ENCODE measurements at regions not wholly inside any gene's neighbourhood (a gene's known extent, or its start where the extent isn't known, plus 50 kb on each side); places are given as distances from the start of the nearest gene placed in this dataset.

DNA sequence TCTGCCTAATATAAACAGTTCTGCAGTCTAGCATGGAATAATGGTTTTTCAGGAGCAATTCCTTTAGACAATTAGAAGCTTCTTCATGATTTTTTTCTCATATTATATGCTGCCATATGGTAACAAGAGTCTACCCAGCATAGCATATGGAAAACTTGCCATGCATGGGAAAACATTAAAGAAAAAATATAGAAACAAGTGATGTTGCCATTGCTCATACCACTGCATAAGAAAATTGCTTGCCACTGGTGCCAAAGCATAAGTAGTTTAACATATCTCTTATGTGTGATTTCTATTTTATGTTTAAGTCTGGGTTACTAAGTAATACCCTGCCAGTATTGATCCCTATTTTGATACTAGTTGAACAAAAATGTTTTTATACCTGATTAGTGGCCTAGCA is 171.2 kb downstream of the CCDC59 start:
- no peak for DNase-seq
- H3K27me3 Mint-ChIP-seq = no peaks in the 10 kb centered on the region
- H3K9me3 Mint-ChIP-seq = peaks cover 1% of the 10 kb centered on the region
- no peak overlapping the region for H3K4me3 Mint-ChIP-seq
- H3K4me1 Mint-ChIP-seq = no peaks in the 10 kb centered on the region
- CTCF ChIA-PET = no interaction called here
- no peaks in the 10 kb centered on the region for H3K36me3 Mint-ChIP-seq
- H3K27ac Mint-ChIP-seq = no peak overlapping the region

- H3K9me3 Mint-ChIP-seq = peaks cover 1% of the 10 kb centered on the region
- no peak for DNase-seq
- no peaks in the 10 kb centered on the region for H3K4me1 Mint-ChIP-seq
- H3K27me3 Mint-ChIP-seq = no peaks in the 10 kb centered on the region
- no peaks in the 10 kb centered on the region for H3K36me3 Mint-ChIP-seq
- H3K27ac Mint-ChIP-seq = no peak overlapping the region
- H3K4me3 Mint-ChIP-seq = no peak overlapping the region
- CTCF ChIA-PET = no interaction called here
Observed at GRCh38 chr12:82186282-82186681, 171.9 kb downstream of the CCDC59 start.

- no peaks in the 10 kb centered on the region for H3K36me3 Mint-ChIP-seq
- no peak for DNase-seq
- H3K4me1 Mint-ChIP-seq = no peaks in the 10 kb centered on the region
- H3K4me3 Mint-ChIP-seq = no peak overlapping the region
- CTCF ChIA-PET = no interaction called here
- no peak overlapping the region for H3K27ac Mint-ChIP-seq
- peaks cover 1% of the 10 kb centered on the region for H3K9me3 Mint-ChIP-seq
- no peaks in the 10 kb centered on the region for H3K27me3 Mint-ChIP-seq
Observed at GRCh38 chr12:82184844-82185243, 173.3 kb downstream of the CCDC59 start.

DNA sequence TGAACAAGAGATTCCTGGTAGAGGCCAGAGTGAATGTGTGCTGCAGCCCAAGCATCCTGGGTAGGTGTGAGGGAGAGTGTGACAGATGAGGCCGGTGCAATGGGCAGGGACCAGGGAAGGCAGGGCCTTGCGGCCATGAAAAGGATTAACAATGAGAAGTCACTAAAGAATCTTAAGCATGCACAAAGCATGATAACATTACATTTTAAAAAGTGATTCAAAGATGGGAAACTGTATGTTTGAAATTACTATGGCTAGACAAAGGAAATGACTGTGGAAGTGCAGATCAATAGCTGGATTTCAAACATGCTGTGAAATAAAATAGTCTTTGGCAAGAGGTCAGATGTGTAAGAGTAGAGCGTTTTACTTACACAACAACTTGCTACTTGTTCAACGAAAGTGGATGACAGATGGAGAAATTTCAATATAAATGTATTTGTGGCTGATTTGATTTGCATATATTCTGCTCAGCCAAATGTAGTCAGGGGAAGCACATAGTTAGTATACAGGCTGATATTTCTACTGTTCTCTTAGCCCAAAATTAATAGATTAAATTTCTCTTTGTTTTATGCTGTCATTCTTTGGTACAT is 175.5 kb downstream of the CCDC59 start:
- no peaks in the 10 kb centered on the region for H3K4me1 Mint-ChIP-seq
- no peak for DNase-seq

DNA sequence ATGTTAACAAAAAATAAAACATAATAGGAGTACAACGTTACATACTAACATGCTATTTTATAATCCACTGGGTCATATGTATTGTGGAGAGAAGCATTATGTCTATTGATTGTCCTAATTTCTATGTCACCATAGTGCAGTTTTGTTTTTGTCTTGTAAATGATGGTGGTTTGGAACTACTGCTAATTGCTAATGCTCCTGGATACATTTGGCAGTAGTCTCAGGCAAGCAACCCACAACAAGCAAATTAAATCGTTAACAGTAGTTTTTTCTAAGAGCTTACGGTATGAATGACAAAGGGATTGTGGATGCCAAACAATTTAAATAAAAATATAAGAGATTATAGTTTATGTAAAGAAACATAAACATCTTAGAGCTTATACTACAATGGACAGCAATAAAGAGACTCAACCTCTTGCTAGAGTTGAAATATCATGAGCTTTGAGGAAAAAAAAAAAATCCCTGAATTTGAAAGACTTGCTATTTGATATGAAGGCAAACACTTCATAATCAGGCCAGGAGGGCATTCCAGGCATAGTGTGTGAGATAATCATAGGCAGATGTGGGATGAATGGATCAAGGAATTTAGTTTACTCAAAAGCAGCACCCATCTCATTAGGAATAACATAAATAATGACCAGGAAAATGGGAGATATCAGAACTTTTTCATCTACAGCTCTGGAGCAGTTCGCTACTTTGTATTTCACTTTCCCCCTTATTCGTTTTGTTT is 181.3 kb downstream of the CCDC59 start:
- Mint-ChIP-seq H3K9me3 (no peaks in the 10 kb centered on the region), H3K4me1 (no peaks in the 10 kb centered on the region), H3K27ac (no peak overlapping the region), H3K36me3 (no peaks in the 10 kb centered on the region), H3K27me3 (no peaks in the 10 kb centered on the region), H3K4me3 (no peak overlapping the region)
- CTCF ChIA-PET = no interaction called here
- DNase-seq = no peak

More for the DNA sequence above, 175.5 kb downstream of the CCDC59 start:
- Mint-ChIP-seq H3K27ac (no peak overlapping the region), H3K9me3 (no peaks in the 10 kb centered on the region), H3K36me3 (no peaks in the 10 kb centered on the region), H3K27me3 (no peaks in the 10 kb centered on the region), H3K4me3 (no peak overlapping the region)
- CTCF ChIA-PET = no interaction called here

DNA sequence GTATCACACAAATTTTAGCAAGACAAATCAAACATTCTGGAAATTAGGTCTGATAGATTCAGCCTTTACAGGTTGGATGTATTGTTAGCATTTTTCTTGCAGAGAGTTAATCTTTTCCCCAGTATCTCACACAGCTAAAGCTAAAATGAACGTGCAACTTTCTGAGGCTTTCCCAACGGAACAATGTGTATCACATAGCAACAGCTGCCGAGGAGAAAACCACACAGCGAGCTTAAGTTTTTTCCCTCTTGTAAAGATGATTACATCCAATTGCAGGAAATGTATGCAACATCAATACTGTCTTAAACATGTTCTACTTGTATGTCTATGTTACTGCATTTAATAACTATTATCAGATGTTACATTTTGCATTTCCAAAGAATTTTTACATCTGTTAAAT is 182.2 kb downstream of the CCDC59 start:
- Mint-ChIP-seq H3K27me3 (no peaks in the 10 kb centered on the region), H3K4me1 (no peaks in the 10 kb centered on the region), H3K36me3 (no peaks in the 10 kb centered on the region), H3K4me3 (no peak overlapping the region), H3K9me3 (no peaks in the 10 kb centered on the region), H3K27ac (no peak overlapping the region)
- CTCF ChIA-PET = interaction anchor here (0.7 kb wide), 1 partner anchor 1440 kb away, joined by 3 read pairs; no protein-coding TSS in a partner anchor
- no peak for DNase-seq

GRCh38 chr12:82174936-82175335 is 183.3 kb downstream of the CCDC59 start:
- no peak overlapping the region for H3K4me3 Mint-ChIP-seq
- no peak overlapping the region for H3K27ac Mint-ChIP-seq
- H3K9me3 Mint-ChIP-seq = no peaks in the 10 kb centered on the region
- H3K36me3 Mint-ChIP-seq = no peaks in the 10 kb centered on the region
- DNase-seq = no peak
- H3K4me1 Mint-ChIP-seq = no peaks in the 10 kb centered on the region
- H3K27me3 Mint-ChIP-seq = no peaks in the 10 kb centered on the region
- CTCF ChIA-PET = no interaction called here

DNA sequence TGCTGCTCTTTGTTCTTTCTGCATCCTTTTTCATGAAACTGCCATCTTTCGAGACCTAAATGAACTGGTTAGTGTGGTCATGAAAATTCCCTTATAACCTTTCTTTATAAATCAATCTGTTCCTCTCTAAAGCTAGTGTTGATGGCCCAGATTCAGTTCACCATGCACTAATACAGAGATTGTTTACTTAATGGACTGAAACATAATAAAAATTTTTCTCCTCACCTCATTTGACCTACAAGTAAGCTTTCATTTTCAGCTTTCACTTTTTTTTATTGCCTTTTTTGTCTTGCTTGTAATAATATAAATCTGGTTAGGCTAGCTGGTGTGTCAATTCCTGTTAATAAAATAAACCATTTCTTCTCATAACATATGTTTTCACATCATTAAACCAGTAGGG is 183.8 kb downstream of the CCDC59 start:
- CTCF ChIA-PET = no interaction called here

GRCh38 chr12:82149045-82149444 is 209.1 kb downstream of the CCDC59 start:
- no peak for DNase-seq
- Mint-ChIP-seq H3K27ac (no peak overlapping the region), H3K4me3 (no peak overlapping the region), H3K4me1 (no peaks in the 10 kb centered on the region), H3K36me3 (no peaks in the 10 kb centered on the region), H3K27me3 (no peaks in the 10 kb centered on the region), H3K9me3 (no peaks in the 10 kb centered on the region)
- CTCF ChIA-PET = no interaction called here

More for the DNA sequence above, 183.8 kb downstream of the CCDC59 start:
- Mint-ChIP-seq H3K27me3 (no peaks in the 10 kb centered on the region), H3K27ac (no peak overlapping the region), H3K4me1 (no peaks in the 10 kb centered on the region), H3K9me3 (no peaks in the 10 kb centered on the region), H3K36me3 (no peaks in the 10 kb centered on the region), H3K4me3 (no peak overlapping the region)
- DNase-seq = no peak

GRCh38 chr12:82146740-82147139 is 211.4 kb downstream of the CCDC59 start:
- Mint-ChIP-seq H3K9me3 (no peaks in the 10 kb centered on the region), H3K27me3 (no peaks in the 10 kb centered on the region)
- DNase-seq = no peak

GRCh38 chr12:82144505-82144904 is 213.7 kb downstream of the CCDC59 start:
- Mint-ChIP-seq H3K4me1 (no peaks in the 10 kb centered on the region), H3K9me3 (no peaks in the 10 kb centered on the region), H3K27ac (no peak overlapping the region), H3K4me3 (no peak overlapping the region), H3K27me3 (no peaks in the 10 kb centered on the region), H3K36me3 (no peaks in the 10 kb centered on the region)
- no peak for DNase-seq
- CTCF ChIA-PET = no interaction called here

More at GRCh38 chr12:82146740-82147139, 211.4 kb downstream of the CCDC59 start:
- H3K27ac Mint-ChIP-seq = no peak overlapping the region
- no peak overlapping the region for H3K4me3 Mint-ChIP-seq
- no peaks in the 10 kb centered on the region for H3K36me3 Mint-ChIP-seq
- CTCF ChIA-PET = no interaction called here
- no peaks in the 10 kb centered on the region for H3K4me1 Mint-ChIP-seq

DNA sequence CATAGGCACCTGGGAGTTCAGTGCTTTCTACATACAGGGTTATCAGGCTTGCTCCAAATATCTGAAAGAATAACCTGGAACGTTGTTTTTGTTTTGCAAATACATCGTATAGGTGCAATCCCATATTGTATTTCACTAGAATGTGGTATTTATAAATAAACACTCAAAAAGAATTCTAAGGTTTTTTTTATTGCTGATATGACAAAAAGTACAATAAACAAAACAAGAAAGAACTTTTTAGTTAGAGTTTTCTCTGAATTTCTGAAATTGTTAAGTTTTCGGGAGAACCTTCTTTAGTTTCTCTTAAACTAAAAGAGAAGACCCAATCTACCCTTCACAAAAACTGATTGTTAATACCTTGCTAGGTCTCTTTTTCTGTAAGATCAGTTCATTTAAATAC is 225.8 kb downstream of the CCDC59 start:
- no peaks in the 10 kb centered on the region for H3K4me1 Mint-ChIP-seq
- no peak for DNase-seq
- CTCF ChIA-PET = no interaction called here
- no peak overlapping the region for H3K27ac Mint-ChIP-seq
- H3K36me3 Mint-ChIP-seq = no peaks in the 10 kb centered on the region
- H3K9me3 Mint-ChIP-seq = no peaks in the 10 kb centered on the region
- no peaks in the 10 kb centered on the region for H3K27me3 Mint-ChIP-seq
- H3K4me3 Mint-ChIP-seq = no peak overlapping the region

DNA sequence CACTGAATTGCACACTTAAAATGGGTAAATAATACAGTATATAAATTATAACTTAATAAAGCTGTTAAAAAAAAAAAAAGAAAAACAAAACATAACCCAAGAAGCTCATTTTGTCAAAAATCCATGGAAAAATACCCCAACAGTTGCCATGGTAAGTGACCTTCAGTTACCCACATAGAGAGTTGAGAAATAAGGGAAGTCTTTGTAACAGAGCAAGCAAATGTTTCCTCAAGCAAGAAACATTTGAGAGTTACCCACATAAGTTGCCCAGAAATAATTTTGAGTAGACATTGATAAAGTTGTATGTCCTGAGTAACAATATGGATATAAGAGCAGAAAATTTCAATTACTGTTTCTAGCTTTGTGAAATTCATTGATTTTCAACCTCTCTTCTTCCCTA is 227.4 kb downstream of the CCDC59 start:
- no peak for DNase-seq
- no peak overlapping the region for H3K4me3 Mint-ChIP-seq

DNA sequence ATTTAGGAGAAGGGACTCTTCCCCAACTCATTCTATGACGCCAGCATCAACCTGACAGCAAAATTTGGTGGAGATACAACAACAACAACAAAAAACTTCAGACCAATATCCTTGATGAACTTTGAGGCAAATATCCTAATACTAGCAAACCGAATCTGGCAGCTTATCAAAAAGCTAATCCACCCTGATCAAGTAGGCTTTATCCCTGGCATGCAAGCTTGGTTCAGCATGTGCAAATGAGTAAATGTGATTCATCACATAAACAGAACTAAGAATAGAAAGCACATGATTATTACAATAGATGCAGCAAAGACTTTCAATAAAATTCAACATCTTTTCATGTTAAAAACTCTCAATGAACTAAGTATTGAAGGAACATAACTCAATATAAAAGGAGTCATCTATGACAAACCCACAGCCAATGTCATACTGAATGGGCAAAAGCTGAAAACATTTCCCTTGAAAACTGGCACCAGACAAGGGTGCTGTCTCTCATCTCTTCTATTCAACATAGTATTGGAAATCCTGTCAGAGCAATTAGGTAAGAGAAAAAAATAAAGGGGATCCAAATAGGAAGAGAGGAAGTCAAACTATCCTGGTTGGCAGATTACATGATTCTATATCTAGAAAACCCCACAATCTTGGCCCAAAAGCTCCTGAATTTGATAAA is 233.3 kb downstream of the CCDC59 start:
- CTCF ChIA-PET = no interaction called here
- Mint-ChIP-seq H3K27ac (no peak overlapping the region), H3K9me3 (peaks cover 2% of the 10 kb centered on the region), H3K4me1 (no peaks in the 10 kb centered on the region), H3K4me3 (no peak overlapping the region), H3K36me3 (no peaks in the 10 kb centered on the region), H3K27me3 (no peaks in the 10 kb centered on the region)
- no peak for DNase-seq

More for the DNA sequence above, 227.4 kb downstream of the CCDC59 start:
- no peaks in the 10 kb centered on the region for H3K36me3 Mint-ChIP-seq
- CTCF ChIA-PET = no interaction called here
- H3K27me3 Mint-ChIP-seq = no peaks in the 10 kb centered on the region
- no peaks in the 10 kb centered on the region for H3K9me3 Mint-ChIP-seq
- no peak overlapping the region for H3K27ac Mint-ChIP-seq
- H3K4me1 Mint-ChIP-seq = no peaks in the 10 kb centered on the region

- CTCF ChIA-PET = no interaction called here
- Mint-ChIP-seq H3K4me3 (no peak overlapping the region), H3K9me3 (peaks cover 2% of the 10 kb centered on the region), H3K4me1 (no peaks in the 10 kb centered on the region), H3K27me3 (no peaks in the 10 kb centered on the region), H3K27ac (no peak overlapping the region), H3K36me3 (no peaks in the 10 kb centered on the region)
- no peak for DNase-seq
Observed at GRCh38 chr12:82121545-82121944, 236.6 kb downstream of the CCDC59 start.

Measured in activated naive CD4-positive, alpha-beta T cell treated with anti-CD3 and anti-CD28 coated beads, Interleukin-2, amount 10 ng/mL, durations not matched to agents 7 days and 5 days (primary cell).